LNCaP clone FGC (cell line): ENCODE measurements at regions not wholly inside any gene's neighbourhood (a gene's known extent, or its start where the extent isn't known, plus 50 kb on each side); places are given as distances from the start of the nearest gene placed in this dataset.

Source experiments
- DNase-seq: peaks from one replicate; pipeline ENCODE4 v3.0.0-alpha.2; 2011; ENCODE audit warnings: low read depth
- H3K4me3 ChIP-seq: 2 replicates; pipeline ENCODE4 v1.5.1; 2011; ENCODE audit warnings: mild to moderate bottlenecking, low read depth, low read length, control low read depth
- TF ChIP-seq, protein P1 (sequence below): IDR thresholded peaks from 2 replicates; pipeline ENCODE4 v1.5.1; 2012; ENCODE audit warnings: mild to moderate bottlenecking; ENCODE audit not compliant: control insufficient read depth, insufficient read depth; ENCODE audit errors: extremely low read depth

- no peak overlapping the region for H3K4me3 ChIP-seq
- TF ChIP-seq, protein P1, sequence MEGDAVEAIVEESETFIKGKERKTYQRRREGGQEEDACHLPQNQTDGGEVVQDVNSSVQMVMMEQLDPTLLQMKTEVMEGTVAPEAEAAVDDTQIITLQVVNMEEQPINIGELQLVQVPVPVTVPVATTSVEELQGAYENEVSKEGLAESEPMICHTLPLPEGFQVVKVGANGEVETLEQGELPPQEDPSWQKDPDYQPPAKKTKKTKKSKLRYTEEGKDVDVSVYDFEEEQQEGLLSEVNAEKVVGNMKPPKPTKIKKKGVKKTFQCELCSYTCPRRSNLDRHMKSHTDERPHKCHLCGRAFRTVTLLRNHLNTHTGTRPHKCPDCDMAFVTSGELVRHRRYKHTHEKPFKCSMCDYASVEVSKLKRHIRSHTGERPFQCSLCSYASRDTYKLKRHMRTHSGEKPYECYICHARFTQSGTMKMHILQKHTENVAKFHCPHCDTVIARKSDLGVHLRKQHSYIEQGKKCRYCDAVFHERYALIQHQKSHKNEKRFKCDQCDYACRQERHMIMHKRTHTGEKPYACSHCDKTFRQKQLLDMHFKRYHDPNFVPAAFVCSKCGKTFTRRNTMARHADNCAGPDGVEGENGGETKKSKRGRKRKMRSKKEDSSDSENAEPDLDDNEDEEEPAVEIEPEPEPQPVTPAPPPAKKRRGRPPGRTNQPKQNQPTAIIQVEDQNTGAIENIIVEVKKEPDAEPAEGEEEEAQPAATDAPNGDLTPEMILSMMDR: peak; percentile 72
- peak; percentile 47 for DNase-seq
These were observed 260.4 kb upstream of the P2RY1 start for GRCh38 chr3:152574461-152575079.

DNA sequence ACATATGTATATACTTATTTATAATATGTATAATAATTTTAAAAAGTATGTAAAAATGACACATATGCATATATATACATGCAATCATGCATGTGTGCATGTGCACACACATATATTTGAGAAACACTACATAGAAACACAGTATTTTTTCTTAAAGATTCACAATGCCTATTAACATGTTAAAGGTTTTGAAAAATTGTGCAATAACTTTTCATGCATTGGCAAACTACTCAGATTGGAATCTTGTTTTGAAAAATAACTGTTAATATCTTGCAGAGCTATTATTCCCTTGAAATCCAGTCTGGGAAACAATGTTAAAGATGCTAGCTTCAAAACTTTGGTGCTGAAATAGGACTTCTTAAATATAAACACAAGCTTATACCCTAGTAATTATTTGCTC, 256.2 kb upstream of the P2RY1 start:
- DNase-seq: no peak
- no peak overlapping the region for H3K4me3 ChIP-seq
- TF ChIP-seq, protein P1: no peak

GRCh38 chr3:152581951-152582350, 253.0 kb upstream of the P2RY1 start:
- no peak overlapping the region for H3K4me3 ChIP-seq
- TF ChIP-seq, protein P1: no peak
- DNase-seq: no peak

DNA sequence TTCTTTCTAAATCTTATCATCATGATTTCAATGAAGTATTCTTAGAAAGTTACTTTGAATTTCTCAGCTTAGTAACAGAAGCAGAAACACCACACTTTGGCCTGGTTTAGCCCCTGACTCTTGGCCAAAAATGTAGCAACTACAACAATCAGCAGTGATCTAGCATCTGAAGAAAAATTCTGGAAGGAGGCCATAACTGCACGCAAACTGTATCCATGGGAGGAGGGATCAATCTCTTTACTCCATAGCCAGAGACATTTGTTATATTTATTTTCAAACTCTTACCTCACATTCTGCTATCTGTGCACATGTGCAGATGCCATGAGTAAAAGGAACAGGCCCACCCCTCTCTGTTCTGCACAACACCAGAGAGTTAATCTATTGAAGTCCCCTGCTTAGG, 251.0 kb upstream of the P2RY1 start:
- H3K4me3 ChIP-seq: no peak overlapping the region
- no peak for DNase-seq
- TF ChIP-seq, protein P1: no peak

- TF ChIP-seq, protein P1: no peak
- H3K4me3 ChIP-seq: no peak overlapping the region
- no peak for DNase-seq
These were observed 248.0 kb upstream of the P2RY1 start for GRCh38 chr3:152586974-152587373.

GRCh38 chr3:152587861-152588260, 247.1 kb upstream of the P2RY1 start:
- DNase-seq: no peak
- H3K4me3 ChIP-seq: no peak overlapping the region
- TF ChIP-seq, protein P1: no peak

- DNase-seq: no peak
- H3K4me3 ChIP-seq: no peak overlapping the region
- TF ChIP-seq, protein P1: no peak
These were observed 245.3 kb upstream of the P2RY1 start for GRCh38 chr3:152589644-152590043.
